HepG2 (cell line): ENCODE measurements at regions not wholly inside any gene's neighbourhood (a gene's known extent, or its start where the extent isn't known, plus 50 kb on each side); places are given as distances from the start of the nearest gene placed in this dataset.

ENCODE experiments used
- ATAC-seq: fragments of 200-7000 bp; cut with Tn5 transposase; 3 replicates; pipeline ENCODE4 v1.9.1; 2020; ENCODE audit warnings: mild to moderate bottlenecking, moderate library complexity
- BruUV-seq: library from RNA; stranded (reverse); fragments of 400-500 nt; replicated peaks from 2 replicates; lab custom pipeline; 2021; lab: Mats Ljungman, UMichigan
- CTCF ChIA-PET: fragments of 300-600 bp; formaldehyde crosslinking; extraction: SDS; loops from one replicate; lab custom pipeline; 2021; ENCODE audit warnings: low total read pairs, inconsistent platforms, low intra/inter-chr PET ratio; lab: Yijun Ruan, JAX
- POLR2A ChIA-PET: fragments of 350-600 bp; sonication (Branson Sonifier 250); formaldehyde crosslinking; loops from one replicate; lab custom pipeline; 2020; ENCODE audit warnings: antibody characterized with exemption, inconsistent platforms; lab: Yijun Ruan, JAX
- DNase-seq: peaks from one replicate; pipeline ENCODE4 v3.0.0-alpha.2; 2015; ENCODE audit warnings: low spot score
- FAIRE-seq: peaks from 3 replicates; lab custom pipeline; 2011; peaks lifted over from hg19 to GRCh38; lab: Jason Lieb, UNC
- H2AFZ ChIP-seq: one replicate; pipeline ENCODE4 v1.6.1; 2011; ENCODE audit warnings: low read length, inconsistent platforms
- H3K27ac ChIP-seq: fragments of 300-600 bp; 3 replicates; pipeline ENCODE4 v1.8.0; 2011; ENCODE audit warnings: mixed run types, mild to moderate bottlenecking, mixed read lengths, low read length, inconsistent platforms; ENCODE audit not compliant: insufficient read depth; ENCODE audit errors: extremely low read length
- H3K27me3 ChIP-seq, 2 experiments: fragments of 200-600 bp in 1 of 2; 2 replicates in 1 of 2; 3 replicates in 1 of 2; pipeline versions ENCODE4 v1.6.0 to v1.8.0; 2011; ENCODE audit warnings: low read length in 2 of 2, mild to moderate bottlenecking in 2 of 2, moderate library complexity in 2 of 2, inconsistent platforms in 1 of 2; ENCODE audit not compliant: insufficient read depth in 2 of 2, control insufficient read depth in 1 of 2
- H3K36me3 ChIP-seq, 2 experiments: fragments of 200-600 bp in 1 of 2; replicated peaks in 1 of 2; 2 replicates in 1 of 2; 3 replicates in 1 of 2; pipeline versions ENCODE4 v1.5.1 to v1.8.0; 2011; ENCODE audit warnings: low read length in 2 of 2, inconsistent platforms in 1 of 2; ENCODE audit not compliant: insufficient read depth in 2 of 2, control insufficient read depth in 1 of 2
- H3K4me1 ChIP-seq: 2 replicates; pipeline ENCODE4 v1.5.1; 2012; ENCODE audit warnings: low read length, inconsistent platforms; ENCODE audit not compliant: insufficient read depth
- H3K4me2 ChIP-seq: 2 replicates; pipeline ENCODE4 v1.6.0; 2011; ENCODE audit warnings: low read depth, low read length, inconsistent platforms
- H3K4me3 ChIP-seq, 3 experiments: fragments of 200-600 bp in 1 of 3; sonication (generic), shearing (Covaris generic) in 1 of 3; replicated peaks in 1 of 3; 2 replicates each; pipeline ENCODE4 v1.5.1; 2011 to 2016; ENCODE audit warnings: low read length in 3 of 3, inconsistent platforms in 2 of 3, low read depth in 2 of 3, mild to moderate bottlenecking in 2 of 3, control low read depth in 1 of 3, mixed read lengths in 1 of 3; ENCODE audit not compliant: insufficient read depth in 1 of 3
- H3K79me2 ChIP-seq: one replicate; pipeline ENCODE4 v1.6.1; 2011; ENCODE audit warnings: low read length, inconsistent platforms; ENCODE audit not compliant: insufficient read depth
- H3K9ac ChIP-seq: 2 replicates; pipeline ENCODE4 v1.6.0; 2011; ENCODE audit warnings: mild to moderate bottlenecking, low read depth, low read length, inconsistent platforms; ENCODE audit not compliant: insufficient read depth
- H3K9me3 ChIP-seq: 2 replicates; pipeline ENCODE4 v1.5.1; 2012; ENCODE audit warnings: mild to moderate bottlenecking, low read length
- H4K20me1 ChIP-seq: 2 replicates; pipeline ENCODE4 v1.6.0; 2011; ENCODE audit warnings: inconsistent platforms, mild to moderate bottlenecking, low read length, moderate library complexity; ENCODE audit not compliant: insufficient read depth
- ATF5 ChIP-seq: sonication (generic); formaldehyde crosslinking; IDR thresholded peaks from 2 replicates; pipeline ENCODE4 v1.4.0; 2020; ENCODE audit warnings: mild to moderate bottlenecking, low read depth, missing genetic modification reagents
- CREB3 ChIP-seq: sonication (generic); formaldehyde crosslinking; IDR thresholded peaks from 2 replicates; pipeline ENCODE4 v1.5.0; 2020; ENCODE audit warnings: missing genetic modification reagents
- EZH2 ChIP-seq: conservative IDR thresholded peaks from 2 replicates; pipeline ENCODE4 v1.6.1; 2012; ENCODE audit warnings: mild to moderate bottlenecking, low read depth, low read length, moderate library complexity
- HNF1B ChIP-seq: sonication (generic); formaldehyde crosslinking; IDR thresholded peaks from 2 replicates; pipeline ENCODE4 v1.5.1; 2020; ENCODE audit warnings: mild to moderate bottlenecking, moderate library complexity, missing genetic modification reagents
- KLF16 ChIP-seq, 2 experiments: sonication (generic) in 1 of 2; formaldehyde crosslinking in 1 of 2; IDR thresholded peaks; 2 replicates each; pipeline versions ENCODE4 v1.6.1 to v1.8.0; 2016 to 2023; ENCODE audit warnings: missing genetic modification reagents in 2 of 2, missing compliant biosample characterization in 1 of 2
- MATR3 ChIP-seq: sonication (generic); formaldehyde crosslinking; IDR thresholded peaks from 2 replicates; pipeline ENCODE4 v1.4.0; 2020; ENCODE audit warnings: missing genetic modification reagents
- NBN ChIP-seq: fragments of 450-650 bp; conservative IDR thresholded peaks from 2 replicates; pipeline ENCODE4 v1.6.1; 2017
- NFIC ChIP-seq: IDR thresholded peaks from 2 replicates; pipeline ENCODE4 v1.6.1; 2012; ENCODE audit warnings: mild to moderate bottlenecking, low read length, inconsistent platforms
- PHF20 ChIP-seq: sonication (generic); formaldehyde crosslinking; IDR thresholded peaks from 2 replicates; pipeline ENCODE4 v1.5.0; 2020; ENCODE audit warnings: mild to moderate bottlenecking, missing genetic modification reagents
- RFX1 ChIP-seq: fragments of 450-650 bp; IDR thresholded peaks from 2 replicates; pipeline ENCODE4 v1.6.1; 2017
- SALL2 ChIP-seq: sonication (generic); formaldehyde crosslinking; IDR thresholded peaks from 2 replicates; pipeline ENCODE4 v1.8.1; 2023; ENCODE audit warnings: mild to moderate bottlenecking, missing genetic modification reagents, inconsistent platforms
- SIN3B ChIP-seq: fragments of 150-350 bp; IDR thresholded peaks from 2 replicates; pipeline ENCODE4 v1.6.1; 2014; ENCODE audit warnings: low read length
- TBL1XR1 ChIP-seq: fragments of 150-350 bp; IDR thresholded peaks from 2 replicates; pipeline ENCODE4 v1.6.1; 2014; ENCODE audit warnings: borderline replicate concordance, low read length; ENCODE audit not compliant: partially characterized antibody
- TFDP2 ChIP-seq: sonication (generic); formaldehyde crosslinking; IDR thresholded peaks from 2 replicates; pipeline ENCODE4 v1.4.0; 2020; ENCODE audit warnings: missing genetic modification reagents
- ZBTB1 ChIP-seq: sonication (generic); formaldehyde crosslinking; IDR thresholded peaks from 2 replicates; pipeline ENCODE4 v1.4.0; 2020; ENCODE audit warnings: missing genetic modification reagents, borderline replicate concordance
- ZNF205 ChIP-seq: IDR thresholded peaks from 2 replicates; pipeline ENCODE4 v1.6.1; 2018; ENCODE audit warnings: missing biosample characterization, missing genetic modification reagents
- ZNF234 ChIP-seq: sonication (generic); formaldehyde crosslinking; conservative IDR thresholded peaks from 2 replicates; pipeline ENCODE4 v1.5.1; 2020; ENCODE audit warnings: mild to moderate bottlenecking, missing genetic modification reagents
- ZNF557 ChIP-seq: sonication (generic); formaldehyde crosslinking; IDR thresholded peaks from 2 replicates; pipeline ENCODE4 v1.4.0; 2020; ENCODE audit warnings: missing genetic modification reagents
- ZNF746 ChIP-seq: sonication (generic); formaldehyde crosslinking; IDR thresholded peaks from 2 replicates; pipeline ENCODE4 v1.8.0; 2022; ENCODE audit warnings: mild to moderate bottlenecking, missing genetic modification reagents
- ZNF781 ChIP-seq: sonication (generic); formaldehyde crosslinking; IDR thresholded peaks from 2 replicates; pipeline ENCODE4 v1.5.1; 2020; ENCODE audit warnings: borderline replicate concordance, mild to moderate bottlenecking, missing genetic modification reagents; ENCODE audit errors: not compliant biosample characterization
- WGBS: methylation state at CpG from one replicate; pipeline ENCODE4 v1.1.6; 2017; ENCODE audit warnings: low lambda C conversion rate; 5-methylcytosine and 5-hydroxymethylcytosine counted together
- in situ Hi-C: cut with HindIII; loops from 2 replicates; pipeline ENCODE4 v1.10.0; 2017; ENCODE audit warnings: low pct_unique_long_range_greater_than_20kb; ENCODE audit not compliant: extremely low pct_ligation_motif_present
- intact Hi-C: fragments of 100-400 bp; cut with micrococcal nuclease; formaldehyde crosslinking; loops from one replicate; pipeline ENCODE4 v1.10.0; 2022; ENCODE audit not compliant: unreplicated experiment

DNA sequence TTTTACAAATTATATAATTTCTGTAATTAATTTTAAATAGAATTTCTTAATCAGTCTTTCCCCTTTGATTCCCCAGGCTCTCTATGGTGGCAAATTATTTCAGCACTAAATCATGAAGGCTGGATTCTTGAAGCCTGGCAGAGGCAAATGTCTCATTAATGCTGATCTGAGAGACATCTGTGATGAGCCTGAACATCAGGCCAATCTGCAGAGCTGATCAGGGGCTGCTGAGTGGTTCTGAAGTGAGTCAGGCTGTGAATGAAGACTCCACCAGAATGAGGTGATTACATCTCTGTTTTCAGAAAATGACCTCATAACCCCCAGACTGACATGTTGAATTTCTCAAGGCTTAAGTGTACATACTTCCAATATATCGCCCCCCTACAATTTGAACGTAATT lies 124.2 kb upstream of the MIS18BP1 start (continued):
- TF ChIP-seq ZNF557 (CRISPR knock-in tag) (no peak), HNF1B (CRISPR knock-in tag) (no peak), MATR3 (CRISPR knock-in tag) (no peak), KLF16 (CRISPR knock-in tag; IDR thresholded peaks at IDR 0.05) (no peak)

DNA sequence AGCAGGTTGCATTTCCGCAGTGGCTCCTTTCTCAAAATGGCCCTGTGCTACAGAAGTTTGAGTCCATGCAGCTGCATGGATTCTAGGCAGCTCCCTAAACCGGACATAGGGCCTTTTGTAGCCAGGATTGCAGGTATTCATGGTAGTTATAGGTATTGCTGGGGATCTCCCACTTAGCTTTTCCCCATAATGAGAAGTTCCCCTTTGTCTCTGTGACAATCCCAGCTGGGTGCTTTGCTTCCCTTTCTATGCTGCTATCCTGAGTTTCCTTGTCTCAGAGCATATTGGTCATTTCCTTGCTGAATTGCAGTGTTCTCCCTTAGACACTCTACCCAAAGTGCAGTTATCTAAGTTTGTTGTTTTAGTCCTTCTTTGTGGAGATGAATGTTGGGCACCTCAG lies 120.9 kb upstream of the MIS18BP1 start:
- Histone ChIP-seq H4K20me1 (no peaks in the 10 kb centered on the region), H3K4me3 (no peak overlapping the region), H3K27me3 (no peaks in the 10 kb centered on the region), H3K9ac (no peak overlapping the region), H3K27ac (no peak overlapping the region), H3K9me3 (no peaks in the 10 kb centered on the region), H2AFZ (no peak overlapping the region), H3K4me2 (no peak overlapping the region), H3K79me2 (no peaks in the 10 kb centered on the region), H3K4me1 (no peaks in the 10 kb centered on the region), H3K36me3 (no peaks in the 10 kb centered on the region)
- POLR2A ChIA-PET: no interaction called here
- 0% methylated on average over 1 of the region's 2 CpGs for WGBS
- ATAC-seq (no peak), DNase-seq (no peak), FAIRE-seq (no peak)
- CTCF ChIA-PET: no interaction called here
- no TSS peak for BruUV-seq
- in situ Hi-C loops: no loop called here
- intact Hi-C loops: no loop called here
- TF ChIP-seq EZH2 (no peak), CREB3 (CRISPR knock-in tag) (no peak), RFX1 (no peak), ZNF234 (CRISPR knock-in tag) (no peak), ZNF205 (no peak), ATF5 (CRISPR knock-in tag) (no peak), TFDP2 (CRISPR knock-in tag) (no peak), ZNF746 (CRISPR knock-in tag) (no peak), NBN (no peak), SALL2 (CRISPR knock-in tag) (no peak), PHF20 (CRISPR knock-in tag) (no peak), NFIC (no peak), ZNF781 (CRISPR knock-in tag) (no peak), TBL1XR1 (no peak), SIN3B (no peak), ZBTB1 (no peak)
